ENCODE measurements at regions not wholly inside any gene's neighbourhood (a gene's known extent, or its start where the extent isn't known, plus 50 kb on each side); places are given as distances from the start of the nearest gene placed in this dataset.

- POLR2A ChIA-PET: no interaction called here
- CTCF ChIA-PET: no interaction called here
- H3K9me1 ChIP-seq (replicated peaks; ENCODE audit: control insufficient read depth, extremely low read depth, insufficient read depth, low read length): no peaks in the 10 kb centered on the region
- dilution Hi-C loops (cut with MboI; ENCODE audit: extremely low pct_ligation_motif_present, low sequenced_read_pairs): no loop called here
- H3K4me2 ChIP-seq (ENCODE audit: insufficient read depth, low read length): no peak overlapping the region
- no TSS peak for BruUV-seq (replicated peaks)
- no peaks in the 10 kb centered on the region for H3K79me2 ChIP-seq (ENCODE audit: control insufficient read depth, insufficient read depth, low read length)
- H4K20me1 ChIP-seq (replicated peaks; ENCODE audit: control insufficient read depth, extremely low read depth, insufficient read depth, low read length): no peaks in the 10 kb centered on the region
- H3K9ac ChIP-seq (replicated peaks; ENCODE audit: extremely low read depth, insufficient read depth, low read length): no peak overlapping the region
- no peaks in the 10 kb centered on the region for H3K27me3 ChIP-seq (ENCODE audit: control insufficient read depth in 2 of 2, insufficient read depth in 2 of 2, low read length in 2 of 2)
- no peak overlapping the region for H2AFZ ChIP-seq (ENCODE audit: low read depth, low read length)
- no peak overlapping the region for H3K27ac ChIP-seq (ENCODE audit: insufficient read depth, low read depth, low read length)
- FAIRE-seq: no peak
- no peaks in the 10 kb centered on the region for H3K4me1 ChIP-seq (ENCODE audit: control insufficient read depth, extremely low read depth, insufficient read depth, low read length)
- no peaks in the 10 kb centered on the region for H3K36me3 ChIP-seq (ENCODE audit: control insufficient read depth in 2 of 2, extremely low read depth in 1 of 2, insufficient read depth in 2 of 2, low read length in 2 of 2)
- intact Hi-C loops (cut with micrococcal nuclease): no loop called here
- no peak overlapping the region for H3K4me3 ChIP-seq (replicated peaks in 1 of 3; ENCODE audit: insufficient read depth in 1 of 3, low read depth in 1 of 3, low read length in 3 of 3)
- TF ChIP-seq JUN (IDR thresholded peaks at IDR 0.05; ENCODE audit: borderline replicate concordance, insufficient read depth, insufficient read length, low read depth) (no peak), MAX (IDR thresholded peaks at IDR 0.05; ENCODE audit: insufficient read depth, insufficient read length) (no peak), EZH2 (IDR thresholded peaks at IDR 0.05; ENCODE audit: borderline replicate concordance, low read depth, low read length, severe bottlenecking) (no peak), FOS (IDR thresholded peaks at IDR 0.05; ENCODE audit: borderline replicate concordance, insufficient read depth, low read length) (no peak), MYC (IDR thresholded peaks at IDR 0.05; ENCODE audit: low read depth, low read length) (no peak), GATA2 (IDR thresholded peaks at IDR 0.05; ENCODE audit: insufficient read depth, insufficient read length, low read depth, low read length) (no peak), POLR2AphosphoS5 (IDR thresholded peaks at IDR 0.05; ENCODE audit: insufficient read depth, low read depth, low read length) (no peak), POLR2A (IDR thresholded peaks at IDR 0.05; ENCODE audit: low read depth, low read length) (no peak), CTCF (IDR thresholded peaks at IDR 0.05; ENCODE audit: extremely low read depth in 1 of 2, insufficient read depth in 1 of 2, low read depth in 1 of 2, low read length in 2 of 2) (no peak)
- no peak for DNase-seq (ENCODE audit: low read depth, low spot score)
- H3K9me3 ChIP-seq (replicated peaks; ENCODE audit: control insufficient read depth, insufficient read depth, low read length): no peaks in the 10 kb centered on the region
Measured at GRCh38 chrX:11864171-11864570, 106.1 kb downstream of the MSL3 start.
